ENCODE measurements at regions not wholly inside any gene's neighbourhood (a gene's known extent, or its start where the extent isn't known, plus 50 kb on each side); places are given as distances from the start of the nearest gene placed in this dataset.

DNA sequence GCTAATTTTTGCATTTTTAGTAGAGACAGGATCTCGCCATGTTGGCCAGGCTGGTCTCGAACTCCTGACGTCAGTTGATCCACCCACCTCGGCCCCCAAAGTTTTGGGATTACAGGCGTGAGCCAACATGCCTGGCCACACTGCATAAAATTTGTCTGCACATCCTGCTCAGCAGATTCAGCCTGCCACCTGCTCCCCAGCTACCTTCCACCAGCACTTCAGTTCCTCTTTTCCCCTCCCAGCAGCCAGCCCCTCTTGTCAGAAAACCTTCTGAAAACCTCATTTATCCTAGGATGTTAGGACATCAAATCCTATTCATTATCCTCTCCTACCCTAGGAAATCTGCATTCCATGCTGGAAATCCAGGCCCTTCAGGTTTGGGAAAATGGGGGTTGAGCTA, 78.2 kb upstream of the CALM2 start:
- Histone ChIP-seq H3K9ac (ENCODE audit: low read depth in 1 of 2, low read length in 2 of 2) (no peak overlapping the region), H3K9me3 (ENCODE audit: control insufficient read depth in 2 of 2, low read length in 2 of 2) (no peaks in the 10 kb centered on the region), H3K27me3 (ENCODE audit: control insufficient read depth in 2 of 2, insufficient read depth in 2 of 2, low read length in 2 of 2) (no peaks in the 10 kb centered on the region), H3K36me3 (ENCODE audit: control insufficient read depth in 2 of 2, insufficient read depth in 2 of 2, low read length in 2 of 2) (no peaks in the 10 kb centered on the region), H3K4me3 (ENCODE audit: low read length in 2 of 2) (no peak overlapping the region), H3K27ac (ENCODE audit: low read depth in 2 of 2, low read length in 2 of 2) (no peak overlapping the region), H3K4me1 (ENCODE audit: control insufficient read depth in 2 of 2, insufficient read depth in 2 of 2, low read length in 2 of 2) (no peaks in the 10 kb centered on the region)

GRCh38 chr2:47253447-47253846, 77.1 kb upstream of the CALM2 start:
- Histone ChIP-seq H3K27ac (ENCODE audit: low read depth in 2 of 2, low read length in 2 of 2) (no peak overlapping the region), H3K4me1 (ENCODE audit: control insufficient read depth in 2 of 2, insufficient read depth in 2 of 2, low read length in 2 of 2) (no peaks in the 10 kb centered on the region), H3K36me3 (ENCODE audit: control insufficient read depth in 2 of 2, insufficient read depth in 2 of 2, low read length in 2 of 2) (no peaks in the 10 kb centered on the region), H3K9ac (ENCODE audit: low read depth in 1 of 2, low read length in 2 of 2) (no peak overlapping the region), H3K4me3 (ENCODE audit: low read length in 2 of 2) (no peak overlapping the region), H3K9me3 (ENCODE audit: control insufficient read depth in 2 of 2, low read length in 2 of 2) (no peaks in the 10 kb centered on the region), H3K27me3 (ENCODE audit: control insufficient read depth in 2 of 2, insufficient read depth in 2 of 2, low read length in 2 of 2) (no peaks in the 10 kb centered on the region)

DNA sequence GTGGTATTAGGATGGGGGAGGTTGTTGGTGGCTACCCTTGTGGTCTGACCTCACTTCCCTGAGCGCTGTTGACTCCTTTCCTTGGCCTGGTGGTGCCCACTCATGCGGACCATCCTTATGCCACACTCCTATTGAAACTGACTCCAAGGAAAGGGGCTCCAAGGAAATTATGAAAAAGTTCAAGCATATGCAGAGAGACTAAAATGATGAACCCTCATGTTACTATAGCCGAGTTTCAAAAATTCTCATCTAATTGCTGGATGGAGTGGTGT, 75.0 kb upstream of the CALM2 start:
- H3K9ac ChIP-seq (ENCODE audit: low read depth in 1 of 2, low read length in 2 of 2), result no peak overlapping the region
- H3K9me3 ChIP-seq (ENCODE audit: control insufficient read depth in 2 of 2, low read length in 2 of 2), result no peaks in the 10 kb centered on the region
- no peaks in the 10 kb centered on the region for H3K4me1 ChIP-seq (ENCODE audit: control insufficient read depth in 2 of 2, insufficient read depth in 2 of 2, low read length in 2 of 2)
- no peak overlapping the region for H3K4me3 ChIP-seq (ENCODE audit: low read length in 2 of 2)
- no peaks in the 10 kb centered on the region for H3K27me3 ChIP-seq (ENCODE audit: control insufficient read depth in 2 of 2, insufficient read depth in 2 of 2, low read length in 2 of 2)
- no peaks in the 10 kb centered on the region for H3K36me3 ChIP-seq (ENCODE audit: control insufficient read depth in 2 of 2, insufficient read depth in 2 of 2, low read length in 2 of 2)
- H3K27ac ChIP-seq (ENCODE audit: low read depth in 2 of 2, low read length in 2 of 2), result no peak overlapping the region

DNA sequence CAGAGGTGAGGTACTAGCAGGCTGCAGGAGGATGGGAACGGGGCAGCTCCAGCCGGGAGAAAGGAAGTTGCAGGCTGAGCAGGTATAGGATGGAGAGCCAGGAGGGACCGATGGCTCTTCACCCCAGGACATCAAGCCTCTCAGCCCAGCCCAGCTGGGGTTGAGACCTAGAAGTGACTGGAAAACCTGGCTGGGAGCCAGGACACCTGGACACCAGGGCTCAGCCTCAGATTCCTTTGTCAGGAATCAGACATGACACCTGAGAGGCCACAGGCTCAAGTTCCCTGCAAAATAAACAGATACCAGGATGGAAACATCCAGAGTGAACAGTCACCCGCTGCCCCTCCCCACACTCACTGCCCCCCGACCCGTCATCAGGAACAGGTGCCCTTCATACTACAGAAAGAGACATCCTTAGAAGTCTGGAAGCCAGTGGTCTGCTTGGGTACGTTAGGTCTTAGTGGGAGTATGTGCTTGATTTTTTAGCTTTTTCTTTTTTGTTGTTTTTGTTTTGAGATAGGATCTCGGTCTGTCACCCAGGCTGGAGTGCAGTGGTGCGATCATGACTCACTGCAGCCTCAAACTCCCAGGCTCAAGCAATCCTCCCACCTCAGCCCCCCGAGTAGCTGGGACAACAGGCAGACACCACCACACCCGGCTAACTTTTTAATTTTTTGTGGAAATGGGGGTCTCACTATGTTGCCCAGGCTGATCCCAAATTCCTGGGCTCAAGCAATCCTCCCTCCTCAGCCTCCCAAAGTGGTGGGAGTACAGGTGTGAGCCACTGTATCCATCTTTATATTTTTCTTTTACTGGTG, 74.5 kb upstream of the CALM2 start:
- H3K27ac ChIP-seq (ENCODE audit: low read depth in 2 of 2, low read length in 2 of 2), result no peak overlapping the region
- H3K36me3 ChIP-seq (ENCODE audit: control insufficient read depth in 2 of 2, insufficient read depth in 2 of 2, low read length in 2 of 2), result no peaks in the 10 kb centered on the region

GRCh38 chr2:47249931-47250330, 73.6 kb upstream of the CALM2 start:
- H3K9me3 ChIP-seq (ENCODE audit: control insufficient read depth in 2 of 2, low read length in 2 of 2), result no peaks in the 10 kb centered on the region

More for the DNA sequence above, 74.5 kb upstream of the CALM2 start:
- Histone ChIP-seq H3K27me3 (ENCODE audit: control insufficient read depth in 2 of 2, insufficient read depth in 2 of 2, low read length in 2 of 2) (no peaks in the 10 kb centered on the region), H3K9me3 (ENCODE audit: control insufficient read depth in 2 of 2, low read length in 2 of 2) (no peaks in the 10 kb centered on the region), H3K9ac (ENCODE audit: low read depth in 1 of 2, low read length in 2 of 2) (no peak overlapping the region), H3K4me3 (ENCODE audit: low read length in 2 of 2) (no peak overlapping the region), H3K4me1 (ENCODE audit: control insufficient read depth in 2 of 2, insufficient read depth in 2 of 2, low read length in 2 of 2) (no peaks in the 10 kb centered on the region)

DNA sequence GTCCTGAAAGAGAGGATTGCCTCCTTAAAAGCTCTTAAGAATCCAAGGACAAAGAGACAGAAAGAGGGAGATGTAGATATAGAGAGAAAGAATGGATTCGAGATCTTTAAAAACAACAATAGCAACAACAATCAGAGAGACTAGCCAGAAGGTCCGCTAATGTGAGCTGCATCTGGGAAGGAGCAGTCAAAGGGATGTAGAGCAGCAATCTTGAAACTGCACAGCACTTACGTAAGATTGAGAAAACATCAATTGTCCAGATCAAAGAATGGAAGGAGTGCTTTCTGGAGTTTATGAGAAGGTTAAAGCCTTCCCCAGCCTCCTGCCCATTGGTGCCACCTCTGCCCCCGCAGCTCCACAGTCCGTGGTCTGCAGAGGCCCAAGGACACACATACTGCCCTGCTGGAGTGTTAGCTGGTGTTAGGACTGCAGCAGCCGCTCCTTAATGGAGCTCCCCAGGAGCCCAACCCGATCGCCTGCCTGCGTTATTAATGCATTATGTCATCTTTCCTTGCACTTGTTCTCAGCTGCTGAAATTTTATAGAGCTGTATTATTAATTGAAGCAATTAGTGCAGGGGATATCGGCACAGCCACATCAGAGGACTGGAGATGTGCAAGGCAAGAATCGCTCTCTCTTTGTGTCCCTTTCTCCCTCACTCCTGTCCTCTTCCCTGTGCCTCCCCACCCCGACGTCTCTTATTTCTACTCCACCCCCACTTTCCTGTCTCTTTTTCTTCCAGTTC, 73.0 kb upstream of the CALM2 start:
- Histone ChIP-seq H3K4me3 (ENCODE audit: low read length in 2 of 2) (no peak overlapping the region), H3K27ac (ENCODE audit: low read depth in 2 of 2, low read length in 2 of 2) (no peak overlapping the region), H3K9me3 (ENCODE audit: control insufficient read depth in 2 of 2, low read length in 2 of 2) (no peaks in the 10 kb centered on the region), H3K4me1 (ENCODE audit: control insufficient read depth in 2 of 2, insufficient read depth in 2 of 2, low read length in 2 of 2) (no peaks in the 10 kb centered on the region), H3K27me3 (ENCODE audit: control insufficient read depth in 2 of 2, insufficient read depth in 2 of 2, low read length in 2 of 2) (no peaks in the 10 kb centered on the region), H3K9ac (ENCODE audit: low read depth in 1 of 2, low read length in 2 of 2) (no peak overlapping the region), H3K36me3 (ENCODE audit: control insufficient read depth in 2 of 2, insufficient read depth in 2 of 2, low read length in 2 of 2) (no peaks in the 10 kb centered on the region)

More at GRCh38 chr2:47249931-47250330, 73.6 kb upstream of the CALM2 start:
- no peaks in the 10 kb centered on the region for H3K27me3 ChIP-seq (ENCODE audit: control insufficient read depth in 2 of 2, insufficient read depth in 2 of 2, low read length in 2 of 2)
- H3K4me1 ChIP-seq (ENCODE audit: control insufficient read depth in 2 of 2, insufficient read depth in 2 of 2, low read length in 2 of 2), result no peaks in the 10 kb centered on the region
- no peak overlapping the region for H3K4me3 ChIP-seq (ENCODE audit: low read length in 2 of 2)
- no peak overlapping the region for H3K27ac ChIP-seq (ENCODE audit: low read depth in 2 of 2, low read length in 2 of 2)
- H3K9ac ChIP-seq (ENCODE audit: low read depth in 1 of 2, low read length in 2 of 2), result no peak overlapping the region
- H3K36me3 ChIP-seq (ENCODE audit: control insufficient read depth in 2 of 2, insufficient read depth in 2 of 2, low read length in 2 of 2), result no peaks in the 10 kb centered on the region

DNA sequence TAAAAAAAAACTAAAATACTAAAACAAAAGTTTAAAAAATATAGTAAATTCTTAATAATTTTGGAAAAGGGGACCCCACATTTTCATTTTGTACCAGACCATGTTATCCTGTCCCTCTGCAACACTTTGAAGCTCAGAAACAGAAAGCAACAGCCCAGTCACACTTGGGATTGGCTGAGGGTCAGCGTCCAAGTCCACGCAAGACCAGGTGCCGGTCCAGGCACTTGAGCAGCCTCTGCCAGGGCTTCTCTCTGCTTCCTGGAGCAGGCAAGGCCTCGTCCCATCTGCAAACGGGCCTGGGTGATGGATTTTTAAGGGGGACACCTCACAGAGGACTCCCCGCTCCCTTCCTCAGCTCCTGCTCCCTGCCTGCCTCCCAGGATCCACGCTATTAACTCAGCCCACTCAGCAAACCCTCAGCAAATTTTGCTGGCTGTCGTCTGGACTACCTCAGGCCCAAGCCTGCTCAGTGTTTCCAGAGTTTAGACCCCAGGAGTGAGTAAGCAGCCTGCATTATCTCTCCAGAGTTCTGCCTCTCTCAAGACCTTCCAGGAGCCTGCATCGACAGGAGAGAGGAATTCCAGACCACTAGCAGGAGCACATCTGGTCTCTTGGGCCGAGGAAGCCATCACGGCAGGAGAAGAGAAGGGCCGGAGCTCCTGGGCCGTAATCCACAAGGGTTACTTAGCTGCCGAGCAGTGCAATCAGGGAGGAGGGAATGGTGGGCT, 67.4 kb upstream of the CALM2 start:
- no peaks in the 10 kb centered on the region for H3K36me3 ChIP-seq (ENCODE audit: control insufficient read depth in 2 of 2, insufficient read depth in 2 of 2, low read length in 2 of 2)
- H3K9ac ChIP-seq (ENCODE audit: low read depth in 1 of 2, low read length in 2 of 2), result no peak overlapping the region
- H3K4me1 ChIP-seq (ENCODE audit: control insufficient read depth in 2 of 2, insufficient read depth in 2 of 2, low read length in 2 of 2), result no peaks in the 10 kb centered on the region

GRCh38 chr2:47241715-47242114, 65.4 kb upstream of the CALM2 start:
- Histone ChIP-seq H3K27me3 (ENCODE audit: control insufficient read depth in 2 of 2, insufficient read depth in 2 of 2, low read length in 2 of 2) (no peaks in the 10 kb centered on the region), H3K4me3 (ENCODE audit: low read length in 2 of 2) (no peak overlapping the region), H3K4me1 (ENCODE audit: control insufficient read depth in 2 of 2, insufficient read depth in 2 of 2, low read length in 2 of 2) (no peaks in the 10 kb centered on the region), H3K36me3 (ENCODE audit: control insufficient read depth in 2 of 2, insufficient read depth in 2 of 2, low read length in 2 of 2) (no peaks in the 10 kb centered on the region), H3K9me3 (ENCODE audit: control insufficient read depth in 2 of 2, low read length in 2 of 2) (no peaks in the 10 kb centered on the region), H3K9ac (ENCODE audit: low read depth in 1 of 2, low read length in 2 of 2) (no peak overlapping the region), H3K27ac (ENCODE audit: low read depth in 2 of 2, low read length in 2 of 2) (no peak overlapping the region)

More for the DNA sequence above, 67.4 kb upstream of the CALM2 start:
- no peak overlapping the region for H3K27ac ChIP-seq (ENCODE audit: low read depth in 2 of 2, low read length in 2 of 2)
- H3K4me3 ChIP-seq (ENCODE audit: low read length in 2 of 2), result no peak overlapping the region
- H3K27me3 ChIP-seq (ENCODE audit: control insufficient read depth in 2 of 2, insufficient read depth in 2 of 2, low read length in 2 of 2), result no peaks in the 10 kb centered on the region
- no peaks in the 10 kb centered on the region for H3K9me3 ChIP-seq (ENCODE audit: control insufficient read depth in 2 of 2, low read length in 2 of 2)

GRCh38 chr2:47239119-47239969, 63.0 kb upstream of the CALM2 start:
- Histone ChIP-seq H3K4me3 (ENCODE audit: low read length in 2 of 2) (no peak overlapping the region), H3K4me1 (ENCODE audit: control insufficient read depth in 2 of 2, insufficient read depth in 2 of 2, low read length in 2 of 2) (peaks cover 0 to 3% of the 10 kb centered on the region in 2 donors), H3K9me3 (ENCODE audit: control insufficient read depth in 2 of 2, low read length in 2 of 2) (no peaks in the 10 kb centered on the region), H3K9ac (ENCODE audit: low read depth in 1 of 2, low read length in 2 of 2) (no peak overlapping the region), H3K27ac (ENCODE audit: low read depth in 2 of 2, low read length in 2 of 2) (no peak overlapping the region), H3K36me3 (ENCODE audit: control insufficient read depth in 2 of 2, insufficient read depth in 2 of 2, low read length in 2 of 2) (no peaks in the 10 kb centered on the region), H3K27me3 (ENCODE audit: control insufficient read depth in 2 of 2, insufficient read depth in 2 of 2, low read length in 2 of 2) (no peaks in the 10 kb centered on the region)
